ENCODE measurements at regions not wholly inside any gene's neighbourhood (a gene's known extent, or its start where the extent isn't known, plus 50 kb on each side); places are given as distances from the start of the nearest gene placed in this dataset.

DNA sequence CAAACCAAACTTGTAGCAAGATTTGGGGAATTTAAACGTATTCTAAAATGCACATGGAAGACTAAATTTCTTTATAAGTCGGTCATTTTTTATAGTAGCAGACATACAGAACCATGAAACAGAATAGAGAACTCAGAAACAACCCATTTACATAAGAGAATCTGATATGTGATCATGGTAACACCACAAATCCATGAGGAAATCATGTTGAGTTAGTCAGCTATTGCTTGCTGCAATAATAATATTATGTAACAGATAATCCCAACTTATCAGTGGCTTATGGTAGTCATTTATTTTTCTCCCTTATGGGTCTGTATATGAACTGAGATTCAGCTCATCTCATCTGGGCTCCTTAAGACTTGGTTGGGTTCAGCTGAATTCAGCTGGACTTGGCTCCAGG is 103.4 kb upstream of the SERTAD2 start:
- no peak overlapping the region for H4K91ac ChIP-seq (ENCODE audit: low read depth, low read length, poor library complexity)
- H3K79me1 ChIP-seq (ENCODE audit: low read depth, low read length): peaks cover 2% of the 10 kb centered on the region
- no peak overlapping the region for H3K4me2 ChIP-seq (ENCODE audit: insufficient read depth, low read length, poor library complexity, severe bottlenecking)
- no peak overlapping the region for H3K27ac ChIP-seq (replicated peaks; ENCODE audit: low read length)
- H3K4me1 ChIP-seq (ENCODE audit: control insufficient read depth in 2 of 2, insufficient read depth in 1 of 2, low read depth in 1 of 2, low read length in 2 of 2): peaks cover 0 to 1% of the 10 kb centered on the region in 2 donors
- H4K8ac ChIP-seq (ENCODE audit: low read depth, low read length): no peak overlapping the region
- DNase-seq (ENCODE audit: low spot score): no peak
- no peak overlapping the region for H2AFZ ChIP-seq (ENCODE audit: low read length)
- no peak overlapping the region for H2BK120ac ChIP-seq (ENCODE audit: low read depth, low read length)
- H2BK15ac ChIP-seq (ENCODE audit: low read length): no peak overlapping the region
- WGBS, 2 donors (ENCODE audit: extremely low coverage in 2 of 2, insufficient read length in 2 of 2, insufficient replicate concordance in 1 of 2): no CpG with 5 or more reads among the region's 2 CpGs
- H3K9me3 ChIP-seq (replicated peaks in 1 of 2; ENCODE audit: control insufficient read depth in 2 of 2, insufficient read depth in 1 of 2, low read depth in 1 of 2, low read length in 2 of 2): peaks cover 2 to 4% of the 10 kb centered on the region in 2 donors
- H3K27me3 ChIP-seq (ENCODE audit: control insufficient read depth in 3 of 3, insufficient read depth in 3 of 3, low read depth in 1 of 3, low read length in 3 of 3): peaks cover 0 to 5% (median 0%) of the 10 kb centered on the region in 3 experiments
- no peaks in the 10 kb centered on the region for H3K36me3 ChIP-seq (replicated peaks in 1 of 2; ENCODE audit: control insufficient read depth in 2 of 2, insufficient read depth in 2 of 2, low read length in 2 of 2)
- no peak overlapping the region for H3K23ac ChIP-seq (ENCODE audit: low read depth, low read length, poor library complexity)
- no peak overlapping the region for H3K18ac ChIP-seq (ENCODE audit: low read length)
- H3K4me3 ChIP-seq (ENCODE audit: low read length in 2 of 2): no peak overlapping the region
- no peak overlapping the region for H2AK5ac ChIP-seq (ENCODE audit: low read depth, low read length)
- no peak overlapping the region for H3K14ac ChIP-seq (ENCODE audit: low read length)
- H3K9ac ChIP-seq (ENCODE audit: low read depth, low read length, poor library complexity): no peak overlapping the region
- H2BK12ac ChIP-seq (ENCODE audit: low read length): no peak overlapping the region
- H2BK5ac ChIP-seq (ENCODE audit: low read length): no peak overlapping the region
- H3K4ac ChIP-seq (ENCODE audit: low read length): no peak overlapping the region

DNA sequence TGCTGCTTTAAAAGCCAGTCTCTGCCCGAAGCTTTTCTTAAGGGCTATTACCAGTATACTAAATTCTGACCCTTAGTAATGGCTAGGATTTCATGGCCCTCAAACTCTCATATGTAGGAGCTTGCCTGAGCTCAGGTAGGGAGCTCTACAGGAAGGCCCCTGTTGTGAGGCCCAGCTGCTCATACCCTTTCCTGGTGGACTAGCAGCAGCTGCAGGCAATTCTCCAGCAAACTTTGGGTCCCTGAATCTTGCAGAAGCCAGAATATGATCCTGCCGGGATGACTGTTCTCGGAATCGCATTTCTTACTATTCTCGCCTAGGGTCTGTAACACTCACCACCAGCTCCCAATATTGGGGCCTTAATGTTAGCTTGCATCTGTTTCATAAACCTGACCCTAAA is 106.4 kb upstream of the SERTAD2 start:
- WGBS, 2 donors (ENCODE audit: extremely low coverage in 2 of 2, insufficient read length in 2 of 2, insufficient replicate concordance in 1 of 2): no CpG with 5 or more reads among the region's 5 CpGs
- Histone ChIP-seq H3K9ac (ENCODE audit: low read depth, low read length, poor library complexity) (no peak overlapping the region), H2BK5ac (ENCODE audit: low read length) (no peak overlapping the region), H3K18ac (ENCODE audit: low read length) (no peak overlapping the region), H3K27ac (replicated peaks; ENCODE audit: low read length) (no peak overlapping the region), H3K4me3 (ENCODE audit: low read length in 2 of 2) (no peak overlapping the region), H2AK5ac (ENCODE audit: low read depth, low read length) (no peak overlapping the region), H2BK12ac (ENCODE audit: low read length) (no peak overlapping the region), H2BK15ac (ENCODE audit: low read length) (no peak overlapping the region), H3K36me3 (replicated peaks in 1 of 2; ENCODE audit: control insufficient read depth in 2 of 2, insufficient read depth in 2 of 2, low read length in 2 of 2) (no peaks in the 10 kb centered on the region), H2AFZ (ENCODE audit: low read length) (no peak overlapping the region), H3K14ac (ENCODE audit: low read length) (no peak overlapping the region), H4K91ac (ENCODE audit: low read depth, low read length, poor library complexity) (no peak overlapping the region), H3K4me2 (ENCODE audit: insufficient read depth, low read length, poor library complexity, severe bottlenecking) (no peak overlapping the region), H3K9me3 (replicated peaks in 1 of 2; ENCODE audit: control insufficient read depth in 2 of 2, insufficient read depth in 1 of 2, low read depth in 1 of 2, low read length in 2 of 2) (peaks cover 2 to 4% of the 10 kb centered on the region in 2 donors), H3K4me1 (ENCODE audit: control insufficient read depth in 2 of 2, insufficient read depth in 1 of 2, low read depth in 1 of 2, low read length in 2 of 2) (peaks cover 0 to 4% of the 10 kb centered on the region in 2 donors), H3K27me3 (ENCODE audit: control insufficient read depth in 3 of 3, insufficient read depth in 3 of 3, low read depth in 1 of 3, low read length in 3 of 3) (no peaks in the 10 kb centered on the region), H3K4ac (ENCODE audit: low read length) (no peak overlapping the region), H3K79me1 (ENCODE audit: low read depth, low read length) (no peaks in the 10 kb centered on the region), H2BK120ac (ENCODE audit: low read depth, low read length) (no peak overlapping the region), H4K8ac (ENCODE audit: low read depth, low read length) (no peak overlapping the region), H3K23ac (ENCODE audit: low read depth, low read length, poor library complexity) (no peak overlapping the region)
- DNase-seq (ENCODE audit: low spot score): no peak

DNA sequence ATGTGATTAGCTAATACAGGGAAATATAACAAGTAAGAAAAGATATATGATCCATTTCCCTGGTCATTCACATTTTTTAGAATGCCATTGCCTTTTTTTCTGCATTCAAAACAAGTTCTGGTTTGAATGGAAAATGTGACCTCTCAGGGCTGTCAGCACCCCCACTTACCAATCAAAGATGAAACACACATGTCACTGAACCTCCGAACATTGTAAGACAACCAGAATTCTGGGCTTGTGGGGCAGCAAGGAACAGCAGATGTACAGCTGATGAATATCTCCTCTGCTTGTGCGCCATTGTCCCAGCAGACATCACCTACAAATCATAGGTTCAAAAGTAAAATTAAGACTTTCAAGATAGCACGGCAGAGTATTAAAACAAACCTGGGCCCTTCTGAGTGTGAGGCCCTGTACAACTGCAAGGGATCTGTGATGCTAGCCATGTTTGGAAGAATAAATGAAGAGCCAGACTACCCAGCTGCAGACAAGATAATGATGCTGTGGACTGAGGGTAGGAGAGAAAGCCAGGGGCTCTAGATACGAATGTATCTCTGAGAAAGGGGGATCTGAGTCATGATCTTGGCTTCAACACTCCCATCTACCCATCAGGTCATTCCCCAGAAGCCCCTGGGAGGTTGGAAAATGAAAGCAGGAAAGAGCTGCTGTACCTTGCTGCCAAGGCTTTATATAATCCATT is 108.7 kb upstream of the SERTAD2 start:
- Histone ChIP-seq H2BK15ac (ENCODE audit: low read length) (no peak overlapping the region), H2AFZ (ENCODE audit: low read length) (peak overlapping the region; percentile 12), H3K4me3 (ENCODE audit: low read length in 2 of 2) (no peak overlapping the region), H3K18ac (ENCODE audit: low read length) (no peak overlapping the region), H3K23ac (ENCODE audit: low read depth, low read length, poor library complexity) (no peak overlapping the region), H3K9me3 (replicated peaks in 1 of 2; ENCODE audit: control insufficient read depth in 2 of 2, insufficient read depth in 1 of 2, low read depth in 1 of 2, low read length in 2 of 2) (no peaks in the 10 kb centered on the region), H4K8ac (ENCODE audit: low read depth, low read length) (no peak overlapping the region), H3K9ac (ENCODE audit: low read depth, low read length, poor library complexity) (no peak overlapping the region), H2BK12ac (ENCODE audit: low read length) (no peak overlapping the region), H3K4me1 (ENCODE audit: control insufficient read depth in 2 of 2, insufficient read depth in 1 of 2, low read depth in 1 of 2, low read length in 2 of 2) (peaks cover 0 to 4% of the 10 kb centered on the region in 2 donors), H4K91ac (ENCODE audit: low read depth, low read length, poor library complexity) (no peak overlapping the region), H3K14ac (ENCODE audit: low read length) (no peak overlapping the region), H2BK5ac (ENCODE audit: low read length) (no peak overlapping the region), H2AK5ac (ENCODE audit: low read depth, low read length) (no peak overlapping the region), H3K79me1 (ENCODE audit: low read depth, low read length) (no peaks in the 10 kb centered on the region), H3K27ac (replicated peaks; ENCODE audit: low read length) (no peak overlapping the region), H3K4me2 (ENCODE audit: insufficient read depth, low read length, poor library complexity, severe bottlenecking) (no peak overlapping the region), H3K4ac (ENCODE audit: low read length) (no peak overlapping the region), H3K36me3 (replicated peaks in 1 of 2; ENCODE audit: control insufficient read depth in 2 of 2, insufficient read depth in 2 of 2, low read length in 2 of 2) (no peaks in the 10 kb centered on the region), H3K27me3 (ENCODE audit: control insufficient read depth in 3 of 3, insufficient read depth in 3 of 3, low read depth in 1 of 3, low read length in 3 of 3) (peaks cover 0 to 4% (median 2%) of the 10 kb centered on the region in 3 experiments), H2BK120ac (ENCODE audit: low read depth, low read length) (no peak overlapping the region)
- no peak for DNase-seq (ENCODE audit: low spot score)
- WGBS, 2 donors (ENCODE audit: extremely low coverage in 2 of 2, insufficient read length in 2 of 2, insufficient replicate concordance in 1 of 2): no CpG with 5 or more reads among the region's 4 CpGs

DNA sequence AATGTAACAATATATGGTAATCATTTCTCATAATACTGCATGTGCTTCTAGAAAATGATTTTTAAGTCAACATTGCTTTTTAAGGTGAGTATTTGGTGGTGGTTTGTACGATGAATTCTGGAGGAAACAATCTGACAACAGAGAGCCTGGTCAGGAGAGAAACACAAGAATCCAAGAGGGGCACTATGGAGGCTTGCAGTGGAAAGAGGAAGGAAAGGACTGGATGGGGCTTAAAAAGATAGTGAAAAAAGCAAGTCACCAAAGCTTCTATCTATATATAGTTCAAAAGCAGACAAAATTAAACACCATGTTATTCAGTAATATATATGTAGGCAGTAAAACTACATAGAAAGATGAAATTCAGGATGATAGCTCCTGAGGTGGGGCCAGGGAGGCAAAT is 109.4 kb upstream of the SERTAD2 start:
- H2AK5ac ChIP-seq (ENCODE audit: low read depth, low read length): no peak overlapping the region
- no peak overlapping the region for H3K9ac ChIP-seq (ENCODE audit: low read depth, low read length, poor library complexity)
- no peak overlapping the region for H3K18ac ChIP-seq (ENCODE audit: low read length)
- H3K27ac ChIP-seq (replicated peaks; ENCODE audit: low read length): no peak overlapping the region
- H3K4ac ChIP-seq (ENCODE audit: low read length): no peak overlapping the region
- no peak overlapping the region for H3K4me3 ChIP-seq (ENCODE audit: low read length in 2 of 2)
- no peak overlapping the region for H2BK120ac ChIP-seq (ENCODE audit: low read depth, low read length)
- no peak overlapping the region for H2AFZ ChIP-seq (ENCODE audit: low read length)
- no peak overlapping the region for H3K4me2 ChIP-seq (ENCODE audit: insufficient read depth, low read length, poor library complexity, severe bottlenecking)
- no peak overlapping the region for H2BK15ac ChIP-seq (ENCODE audit: low read length)
- no CpG with 5 or more reads among the region's 1 CpG for WGBS, 2 donors (ENCODE audit: extremely low coverage in 2 of 2, insufficient read length in 2 of 2, insufficient replicate concordance in 1 of 2)
- H3K79me1 ChIP-seq (ENCODE audit: low read depth, low read length): no peaks in the 10 kb centered on the region
- no peak overlapping the region for H4K91ac ChIP-seq (ENCODE audit: low read depth, low read length, poor library complexity)
- H3K9me3 ChIP-seq (replicated peaks in 1 of 2; ENCODE audit: control insufficient read depth in 2 of 2, insufficient read depth in 1 of 2, low read depth in 1 of 2, low read length in 2 of 2): no peaks in the 10 kb centered on the region
- H3K23ac ChIP-seq (ENCODE audit: low read depth, low read length, poor library complexity): no peak overlapping the region
- H3K14ac ChIP-seq (ENCODE audit: low read length): no peak overlapping the region
- H3K4me1 ChIP-seq (ENCODE audit: control insufficient read depth in 2 of 2, insufficient read depth in 1 of 2, low read depth in 1 of 2, low read length in 2 of 2): peaks cover 0 to 4% of the 10 kb centered on the region in 2 donors
- no peak overlapping the region for H2BK5ac ChIP-seq (ENCODE audit: low read length)
- H3K27me3 ChIP-seq (ENCODE audit: control insufficient read depth in 3 of 3, insufficient read depth in 3 of 3, low read depth in 1 of 3, low read length in 3 of 3): peaks cover 0 to 4% (median 2%) of the 10 kb centered on the region in 3 experiments
- no peak overlapping the region for H4K8ac ChIP-seq (ENCODE audit: low read depth, low read length)
- H3K36me3 ChIP-seq (replicated peaks in 1 of 2; ENCODE audit: control insufficient read depth in 2 of 2, insufficient read depth in 2 of 2, low read length in 2 of 2): no peaks in the 10 kb centered on the region
- no peak for DNase-seq (ENCODE audit: low spot score)
- H2BK12ac ChIP-seq (ENCODE audit: low read length): no peak overlapping the region
